WTC11 (cell line): ENCODE measurements at regions not wholly inside any gene's neighbourhood (a gene's known extent, or its start where the extent isn't known, plus 50 kb on each side); places are given as distances from the start of the nearest gene placed in this dataset.

Experiments
- ATAC-seq: fragments of 200-7000 bp; cut with Tn5 transposase; 2 replicates; pipeline ENCODE4 v1.10.0; 2021; ENCODE audit warnings: mild to moderate bottlenecking, moderate library complexity
- CTCF ChIA-PET: fragments of 300-600 bp; sonication (Branson Sonifier 250); formaldehyde crosslinking; loops from one replicate; lab custom pipeline; 2021; ENCODE audit warnings: antibody characterized with exemption; lab: Charles Lee
- POLR2A ChIA-PET: fragments of 350-600 bp; sonication (Branson Sonifier 250); formaldehyde crosslinking; loops from one replicate; lab custom pipeline; 2021; ENCODE audit warnings: antibody characterized with exemption; lab: Charles Lee
- DNase-seq: peaks from one replicate; pipeline ENCODE4 v3.0.0; 2021; ENCODE audit warnings: low spot score
- H3K27ac Mint-ChIP-seq: 2 replicates; pipeline ENCODE4 v1.8.0; 2021; ENCODE audit warnings: mixed read lengths
- H3K27me3 Mint-ChIP-seq: 2 replicates; pipeline ENCODE4 v1.8.0; 2021; ENCODE audit warnings: low read depth, mild to moderate bottlenecking, moderate library complexity, mixed read lengths
- H3K36me3 Mint-ChIP-seq: 2 replicates; pipeline ENCODE4 v1.8.0; 2021; ENCODE audit warnings: mixed read lengths
- H3K4me1 Mint-ChIP-seq: 2 replicates; pipeline ENCODE4 v1.8.0; 2022; ENCODE audit warnings: mixed read lengths
- H3K4me3 Mint-ChIP-seq: 2 replicates; pipeline ENCODE4 v1.8.0; 2021; ENCODE audit warnings: mild to moderate bottlenecking, moderate library complexity, mixed read lengths
- H3K9me3 Mint-ChIP-seq: 2 replicates; pipeline ENCODE4 v1.8.0; 2021; ENCODE audit warnings: mixed read lengths
- EMX1 ChIP-seq: fragments of 250-450 bp; sonication (Bioruptor Pico); IDR thresholded peaks from 2 replicates; pipeline ENCODE4 v1.8.0; 2021; ENCODE audit warnings: mild to moderate bottlenecking
- GRHL2 ChIP-seq: fragments of 250-450 bp; sonication (Bioruptor Pico); IDR thresholded peaks from 2 replicates; pipeline ENCODE4 v1.8.0; 2022; ENCODE audit warnings: mild to moderate bottlenecking, moderate library complexity; ENCODE audit not compliant: insufficient replicate concordance, severe bottlenecking
- HMGA2 ChIP-seq: fragments of 250-450 bp; sonication (Bioruptor Pico); IDR thresholded peaks from 2 replicates; pipeline ENCODE4 v1.4.0; 2021; ENCODE audit warnings: mild to moderate bottlenecking, moderate library complexity
- HMGXB4 ChIP-seq: sonication (generic); formaldehyde crosslinking; IDR thresholded peaks from 2 replicates; pipeline ENCODE4 v1.8.1; 2023; ENCODE audit warnings: mild to moderate bottlenecking, moderate library complexity, missing genetic modification reagents
- MAX ChIP-seq: sonication (generic); formaldehyde crosslinking; IDR thresholded peaks from 2 replicates; pipeline ENCODE4 v1.8.0; 2022; ENCODE audit warnings: mild to moderate bottlenecking, missing genetic modification reagents
- PRRX2 ChIP-seq: fragments of 250-450 bp; sonication (Bioruptor Pico); IDR thresholded peaks from 2 replicates; pipeline ENCODE4 v1.8.0; 2021; ENCODE audit warnings: mild to moderate bottlenecking
- SMAD3 ChIP-seq: sonication (generic); formaldehyde crosslinking; IDR thresholded peaks from 2 replicates; pipeline ENCODE4 v1.8.0; 2022; ENCODE audit warnings: missing genetic modification reagents, mild to moderate bottlenecking, borderline replicate concordance
- SMAD4 ChIP-seq: sonication (generic); formaldehyde crosslinking; IDR thresholded peaks from 2 replicates; pipeline ENCODE4 v1.8.0; 2022; ENCODE audit warnings: mild to moderate bottlenecking, missing genetic modification reagents
- SOX15 ChIP-seq: fragments of 250-450 bp; sonication (Bioruptor Pico); IDR thresholded peaks from 2 replicates; pipeline ENCODE4 v1.9.0; 2021; ENCODE audit warnings: mild to moderate bottlenecking
- TP53 ChIP-seq: sonication (generic); formaldehyde crosslinking; IDR thresholded peaks from 2 replicates; pipeline ENCODE4 v1.8.1; 2023; ENCODE audit warnings: mild to moderate bottlenecking, missing genetic modification reagents
- USF1 ChIP-seq: sonication (generic); formaldehyde crosslinking; IDR thresholded peaks from 2 replicates; pipeline ENCODE4 v1.8.0; 2022; ENCODE audit warnings: mild to moderate bottlenecking, missing genetic modification reagents
- USF2 ChIP-seq: sonication (generic); formaldehyde crosslinking; IDR thresholded peaks from 2 replicates; pipeline ENCODE4 v1.8.1; 2023; ENCODE audit warnings: mild to moderate bottlenecking, missing genetic modification reagents, moderate library complexity
- ZNF138 ChIP-seq: sonication (generic); formaldehyde crosslinking; conservative IDR thresholded peaks from 2 replicates; pipeline ENCODE4 v1.8.1; 2022; ENCODE audit warnings: mild to moderate bottlenecking, moderate library complexity, missing genetic modification reagents
- ZNF263 ChIP-seq: sonication (generic); formaldehyde crosslinking; IDR thresholded peaks from 2 replicates; pipeline ENCODE4 v1.8.1; 2022; ENCODE audit warnings: low read depth, mild to moderate bottlenecking, moderate library complexity, missing genetic modification reagents
- ZNF671 ChIP-seq: fragments of 250-450 bp; sonication (Bioruptor Pico); IDR thresholded peaks from 2 replicates; pipeline ENCODE4 v1.8.0; 2021; ENCODE audit warnings: mild to moderate bottlenecking
- ZSCAN18 ChIP-seq: fragments of 250-450 bp; sonication (Bioruptor Pico); IDR thresholded peaks from 2 replicates; pipeline ENCODE4 v2.1.2; 2022; ENCODE audit warnings: mild to moderate bottlenecking, moderate library complexity
- TF ChIP-seq, protein P1 (sequence below): fragments of 250-450 bp; sonication (Bioruptor Pico); IDR thresholded peaks from 2 replicates; pipeline ENCODE4 v1.9.0; 2021; ENCODE audit warnings: mild to moderate bottlenecking, borderline replicate concordance
- TF ChIP-seq, protein P2 (sequence below): fragments of 250-450 bp; sonication (Bioruptor Pico); IDR thresholded peaks from 2 replicates; pipeline ENCODE4 v1.8.0; 2021; ENCODE audit warnings: mild to moderate bottlenecking
- TF ChIP-seq, protein P3 (sequence below): sonication (generic); formaldehyde crosslinking; IDR thresholded peaks from 2 replicates; pipeline ENCODE4 v1.8.0; 2022; ENCODE audit warnings: mild to moderate bottlenecking, missing genetic modification reagents

DNA sequence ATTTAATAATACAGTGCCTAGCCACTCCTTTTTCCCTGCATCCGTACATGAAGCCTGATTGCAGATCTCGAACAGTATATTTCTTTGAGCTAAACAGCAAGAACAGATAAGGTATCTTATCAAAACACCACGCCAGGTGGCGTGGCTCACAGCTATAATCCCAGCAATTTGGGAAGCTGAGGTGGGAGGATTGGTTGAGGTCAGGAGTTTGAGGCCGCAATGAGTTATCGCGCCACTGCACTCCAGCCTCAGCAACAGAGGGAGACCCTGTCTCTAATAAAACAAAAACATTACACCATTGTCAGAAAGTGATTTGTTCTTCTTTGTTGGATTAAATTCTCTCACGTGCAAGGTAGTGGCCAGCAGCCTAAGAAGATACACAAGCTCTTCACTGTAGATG, 291.2 kb upstream of the DMRT1 start (continued):
- no peak for TF ChIP-seq PRRX2 (CRISPR knock-in tag)
- TF ChIP-seq GRHL2 (CRISPR knock-in tag), result no peak
- no peak for TF ChIP-seq SMAD3
- TF ChIP-seq ZNF138 (CRISPR knock-in tag), result no peak
- TF ChIP-seq USF2 (CRISPR knock-in tag), result no peak
- TF ChIP-seq SOX15, result no peak
- TF ChIP-seq, protein P1, sequence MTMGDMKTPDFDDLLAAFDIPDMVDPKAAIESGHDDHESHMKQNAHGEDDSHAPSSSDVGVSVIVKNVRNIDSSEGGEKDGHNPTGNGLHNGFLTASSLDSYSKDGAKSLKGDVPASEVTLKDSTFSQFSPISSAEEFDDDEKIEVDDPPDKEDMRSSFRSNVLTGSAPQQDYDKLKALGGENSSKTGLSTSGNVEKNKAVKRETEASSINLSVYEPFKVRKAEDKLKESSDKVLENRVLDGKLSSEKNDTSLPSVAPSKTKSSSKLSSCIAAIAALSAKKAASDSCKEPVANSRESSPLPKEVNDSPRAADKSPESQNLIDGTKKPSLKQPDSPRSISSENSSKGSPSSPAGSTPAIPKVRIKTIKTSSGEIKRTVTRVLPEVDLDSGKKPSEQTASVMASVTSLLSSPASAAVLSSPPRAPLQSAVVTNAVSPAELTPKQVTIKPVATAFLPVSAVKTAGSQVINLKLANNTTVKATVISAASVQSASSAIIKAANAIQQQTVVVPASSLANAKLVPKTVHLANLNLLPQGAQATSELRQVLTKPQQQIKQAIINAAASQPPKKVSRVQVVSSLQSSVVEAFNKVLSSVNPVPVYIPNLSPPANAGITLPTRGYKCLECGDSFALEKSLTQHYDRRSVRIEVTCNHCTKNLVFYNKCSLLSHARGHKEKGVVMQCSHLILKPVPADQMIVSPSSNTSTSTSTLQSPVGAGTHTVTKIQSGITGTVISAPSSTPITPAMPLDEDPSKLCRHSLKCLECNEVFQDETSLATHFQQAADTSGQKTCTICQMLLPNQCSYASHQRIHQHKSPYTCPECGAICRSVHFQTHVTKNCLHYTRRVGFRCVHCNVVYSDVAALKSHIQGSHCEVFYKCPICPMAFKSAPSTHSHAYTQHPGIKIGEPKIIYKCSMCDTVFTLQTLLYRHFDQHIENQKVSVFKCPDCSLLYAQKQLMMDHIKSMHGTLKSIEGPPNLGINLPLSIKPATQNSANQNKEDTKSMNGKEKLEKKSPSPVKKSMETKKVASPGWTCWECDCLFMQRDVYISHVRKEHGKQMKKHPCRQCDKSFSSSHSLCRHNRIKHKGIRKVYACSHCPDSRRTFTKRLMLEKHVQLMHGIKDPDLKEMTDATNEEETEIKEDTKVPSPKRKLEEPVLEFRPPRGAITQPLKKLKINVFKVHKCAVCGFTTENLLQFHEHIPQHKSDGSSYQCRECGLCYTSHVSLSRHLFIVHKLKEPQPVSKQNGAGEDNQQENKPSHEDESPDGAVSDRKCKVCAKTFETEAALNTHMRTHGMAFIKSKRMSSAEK (CRISPR knock-in tag), result no peak
- no peak for TF ChIP-seq EMX1 (CRISPR knock-in tag)
- no peak for TF ChIP-seq ZNF263 (CRISPR knock-in tag)

DNA sequence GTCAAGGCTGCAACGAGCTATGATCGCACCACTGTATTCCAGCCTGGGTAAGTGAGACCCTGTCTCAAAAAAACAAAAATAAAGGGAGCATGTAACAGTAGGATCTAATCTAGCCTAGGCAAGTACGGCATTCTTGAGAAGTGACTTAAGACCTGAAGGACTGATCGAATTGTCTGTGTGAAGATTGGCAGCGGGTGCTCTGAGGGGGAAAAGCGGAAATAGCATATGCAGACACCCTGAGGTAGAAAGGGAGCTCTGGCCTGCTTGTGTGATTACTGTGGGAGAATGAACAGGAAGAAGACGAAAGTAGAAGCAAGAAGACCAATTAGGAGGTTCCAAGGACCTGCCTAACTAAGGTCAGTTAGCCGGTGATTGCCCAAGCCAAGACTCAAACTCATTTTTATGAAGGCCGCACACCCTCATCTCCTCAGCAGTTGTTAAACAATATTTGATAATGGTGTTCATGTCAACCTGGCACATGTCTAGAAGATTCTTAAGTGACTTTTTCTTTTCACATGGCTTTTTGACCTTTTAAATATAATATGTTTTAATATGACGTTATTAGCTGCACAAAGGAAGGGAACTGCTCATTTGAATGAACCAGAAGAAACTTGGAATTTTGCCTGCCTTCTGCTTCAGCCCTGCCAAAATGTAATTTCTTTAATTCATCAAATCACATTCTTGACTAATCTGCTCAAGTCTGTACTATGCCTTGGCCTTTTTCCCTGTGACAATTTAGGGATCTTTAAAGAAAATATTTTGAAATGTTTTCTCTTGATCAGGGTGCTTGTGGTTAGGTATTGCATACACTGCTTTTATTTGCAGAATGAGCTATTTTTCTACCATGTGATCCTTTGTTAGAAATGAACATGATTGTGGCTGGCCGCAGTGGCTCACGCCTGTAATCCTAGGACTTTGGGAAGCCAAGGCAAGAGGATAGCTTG, 289.2 kb upstream of the DMRT1 start:
- DNase-seq (no peak), ATAC-seq (no peak)
- Mint-ChIP-seq H3K9me3 (peaks cover under 1% of the 10 kb centered on the region; the same call in 1 of the 2 replicates), H3K4me3 (no peak overlapping the region), H3K27me3 (no peaks in the 10 kb centered on the region)
- no peak for TF ChIP-seq MAX (CRISPR knock-in tag)
- TF ChIP-seq, all 79 proteins: peak for 0
- no peaks in the 10 kb centered on the region for H3K36me3 Mint-ChIP-seq
- peaks cover 17% of the 10 kb centered on the region for H3K4me1 Mint-ChIP-seq
- CTCF ChIA-PET, result no interaction called here
- H3K27ac Mint-ChIP-seq, result peak overlapping the region; percentile 0; the same call in 1 of the 2 replicates
- POLR2A ChIA-PET, result interaction anchor here (0.6 kb wide), 1 partner anchor 209 kb away, joined by 3 read pairs; no protein-coding TSS in a partner anchor

- Mint-ChIP-seq H3K4me1 (peaks cover 25% of the 10 kb centered on the region), H3K4me3 (no peak overlapping the region), H3K27ac (no peak overlapping the region), H3K36me3 (no peaks in the 10 kb centered on the region), H3K9me3 (peaks cover 4% of the 10 kb centered on the region; the same call in 1 of the 2 replicates), H3K27me3 (no peaks in the 10 kb centered on the region)
- DNase-seq (no peak), ATAC-seq (no peak)
- ChIA-PET POLR2A (no interaction called here), CTCF (no interaction called here)
- TF ChIP-seq SMAD4 (CRISPR knock-in tag) (no peak), ZSCAN18 (CRISPR knock-in tag) (no peak), ZNF671 (CRISPR knock-in tag) (no peak), HMGXB4 (CRISPR knock-in tag) (no peak), HMGA2 (CRISPR knock-in tag) (no peak), TP53 (CRISPR knock-in tag) (no peak), USF1 (CRISPR knock-in tag) (no peak)
- TF ChIP-seq, protein P2, sequence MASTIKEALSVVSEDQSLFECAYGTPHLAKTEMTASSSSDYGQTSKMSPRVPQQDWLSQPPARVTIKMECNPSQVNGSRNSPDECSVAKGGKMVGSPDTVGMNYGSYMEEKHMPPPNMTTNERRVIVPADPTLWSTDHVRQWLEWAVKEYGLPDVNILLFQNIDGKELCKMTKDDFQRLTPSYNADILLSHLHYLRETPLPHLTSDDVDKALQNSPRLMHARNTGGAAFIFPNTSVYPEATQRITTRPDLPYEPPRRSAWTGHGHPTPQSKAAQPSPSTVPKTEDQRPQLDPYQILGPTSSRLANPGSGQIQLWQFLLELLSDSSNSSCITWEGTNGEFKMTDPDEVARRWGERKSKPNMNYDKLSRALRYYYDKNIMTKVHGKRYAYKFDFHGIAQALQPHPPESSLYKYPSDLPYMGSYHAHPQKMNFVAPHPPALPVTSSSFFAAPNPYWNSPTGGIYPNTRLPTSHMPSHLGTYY (CRISPR knock-in tag), result no peak
- TF ChIP-seq, protein P3, sequence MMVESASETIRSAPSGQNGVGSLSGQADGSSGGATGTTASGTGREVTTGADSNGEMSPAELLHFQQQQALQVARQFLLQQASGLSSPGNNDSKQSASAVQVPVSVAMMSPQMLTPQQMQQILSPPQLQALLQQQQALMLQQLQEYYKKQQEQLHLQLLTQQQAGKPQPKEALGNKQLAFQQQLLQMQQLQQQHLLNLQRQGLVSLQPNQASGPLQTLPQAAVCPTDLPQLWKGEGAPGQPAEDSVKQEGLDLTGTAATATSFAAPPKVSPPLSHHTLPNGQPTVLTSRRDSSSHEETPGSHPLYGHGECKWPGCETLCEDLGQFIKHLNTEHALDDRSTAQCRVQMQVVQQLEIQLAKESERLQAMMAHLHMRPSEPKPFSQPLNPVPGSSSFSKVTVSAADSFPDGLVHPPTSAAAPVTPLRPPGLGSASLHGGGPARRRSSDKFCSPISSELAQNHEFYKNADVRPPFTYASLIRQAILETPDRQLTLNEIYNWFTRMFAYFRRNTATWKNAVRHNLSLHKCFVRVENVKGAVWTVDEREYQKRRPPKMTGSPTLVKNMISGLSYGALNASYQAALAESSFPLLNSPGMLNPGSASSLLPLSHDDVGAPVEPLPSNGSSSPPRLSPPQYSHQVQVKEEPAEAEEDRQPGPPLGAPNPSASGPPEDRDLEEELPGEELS, result no peak
Measured at GRCh38 chr9:555493-555892, 286.0 kb upstream of the DMRT1 start.
